ENCODE measurements at regions not wholly inside any gene's neighbourhood (a gene's known extent, or its start where the extent isn't known, plus 50 kb on each side); places are given as distances from the start of the nearest gene placed in this dataset.

GRCh38 chr6:87847135-87847829 is 145.2 kb upstream of the AKIRIN2 start:
- DNase-seq, result peak in 1 of 5 experiments; percentile 25

- no peak for DNase-seq
Observed at GRCh38 chr6:87846434-87846833, 144.4 kb upstream of the AKIRIN2 start.

- DNase-seq, result no peak
Observed at GRCh38 chr6:87840324-87840723, 138.3 kb upstream of the AKIRIN2 start.

GRCh38 chr6:87837876-87838275 is 135.8 kb upstream of the AKIRIN2 start:
- DNase-seq, result no peak

GRCh38 chr6:87837444-87837843 is 135.4 kb upstream of the AKIRIN2 start:
- DNase-seq, result no peak

- DNase-seq, result peak in 2 of 5 experiments; percentile 15 to 71
Observed at GRCh38 chr6:87832025-87832825, 130.2 kb upstream of the AKIRIN2 start.

- no peak for DNase-seq
Observed at GRCh38 chr6:87830907-87831306, 128.9 kb upstream of the AKIRIN2 start.

GRCh38 chr6:87829622-87830121 is 127.6 kb upstream of the AKIRIN2 start:
- no peak for DNase-seq

- DNase-seq, result no peak
Observed at GRCh38 chr6:87828044-87828443, 126.0 kb upstream of the AKIRIN2 start.

- DNase-seq, result no peak
Observed at GRCh38 chr6:87827346-87827745, 125.3 kb upstream of the AKIRIN2 start.

- no peak for DNase-seq
Observed at GRCh38 chr6:87826424-87826823, 124.4 kb upstream of the AKIRIN2 start.

- no peak for DNase-seq
Observed at GRCh38 chr6:87825821-87826221, 123.8 kb upstream of the AKIRIN2 start.

- no peak for DNase-seq
Observed at GRCh38 chr6:87824958-87825491, 123.0 kb upstream of the AKIRIN2 start.

GRCh38 chr6:87822011-87822410 is 120.0 kb upstream of the AKIRIN2 start:
- DNase-seq, result no peak

GRCh38 chr6:87820343-87820984 is 118.4 kb upstream of the AKIRIN2 start:
- no peak for DNase-seq

GRCh38 chr6:87817183-87817582 is 115.2 kb upstream of the AKIRIN2 start:
- DNase-seq, result no peak

GRCh38 chr6:87815449-87815848 is 113.4 kb upstream of the AKIRIN2 start:
- DNase-seq, result no peak

- DNase-seq, result peak in 1 of 5 experiments; percentile 57
Observed at GRCh38 chr6:87808005-87808757, 106.1 kb upstream of the AKIRIN2 start.

GRCh38 chr6:87807475-87807874 is 105.4 kb upstream of the AKIRIN2 start:
- no peak for DNase-seq

GRCh38 chr6:87806635-87807034 is 104.6 kb upstream of the AKIRIN2 start:
- no peak for DNase-seq

GRCh38 chr6:87806099-87806498 is 104.1 kb upstream of the AKIRIN2 start:
- no peak for DNase-seq

GRCh38 chr6:87803791-87804190 is 101.8 kb upstream of the AKIRIN2 start:
- no peak for DNase-seq

Data from T-helper 2 cell (primary cell).